ENCODE measurements at regions not wholly inside any gene's neighbourhood (a gene's known extent, or its start where the extent isn't known, plus 50 kb on each side); places are given as distances from the start of the nearest gene placed in this dataset.

- H3K4me3 Mint-ChIP-seq = no peak overlapping the region
- H3K27ac Mint-ChIP-seq = no peak overlapping the region
- no peak for DNase-seq
- H3K9me3 Mint-ChIP-seq = peaks cover 0 to 6% of the 10 kb centered on the region in 2 donors
- ATAC-seq = no peak
- no peaks in the 10 kb centered on the region for H3K27me3 Mint-ChIP-seq
- H3K4me1 Mint-ChIP-seq = peaks cover 27% of the 10 kb centered on the region
Measured at GRCh38 chr2:148567716-148568115, 76.8 kb upstream of the EPC2 start.

GRCh38 chr2:148568597-148568996 is 76.0 kb upstream of the EPC2 start:
- ATAC-seq (peak; percentile 83), DNase-seq (no peak)
- H3K27ac Mint-ChIP-seq = no peak overlapping the region
- no peaks in the 10 kb centered on the region for H3K27me3 Mint-ChIP-seq
- H3K4me1 Mint-ChIP-seq = peaks cover 27% of the 10 kb centered on the region
- peaks cover 0 to 6% of the 10 kb centered on the region in 2 donors for H3K9me3 Mint-ChIP-seq
- peak overlapping the region in 1 of 2 donors; percentile 18 for H3K4me3 Mint-ChIP-seq

GRCh38 chr2:148569221-148569620 is 75.3 kb upstream of the EPC2 start:
- Mint-ChIP-seq H3K4me1 (peaks cover 27% of the 10 kb centered on the region), H3K9me3 (peaks cover 0 to 6% of the 10 kb centered on the region in 2 donors), H3K4me3 (no peak overlapping the region), H3K27ac (no peak overlapping the region), H3K27me3 (no peaks in the 10 kb centered on the region)
- no peak for DNase-seq
- ATAC-seq = peak; percentile 34

GRCh38 chr2:148570989-148571388 is 73.6 kb upstream of the EPC2 start:
- Mint-ChIP-seq H3K27ac (no peak overlapping the region), H3K27me3 (no peaks in the 10 kb centered on the region), H3K9me3 (peaks cover 0 to 6% of the 10 kb centered on the region in 2 donors), H3K4me1 (peaks cover 27% of the 10 kb centered on the region), H3K4me3 (no peak overlapping the region)
- ATAC-seq (no peak), DNase-seq (no peak)

GRCh38 chr2:148577845-148578492 is 66.6 kb upstream of the EPC2 start:
- Mint-ChIP-seq H3K4me3 (no peak overlapping the region), H3K9me3 (no peaks in the 10 kb centered on the region), H3K27ac (no peak overlapping the region), H3K27me3 (no peaks in the 10 kb centered on the region), H3K4me1 (peaks cover 5% of the 10 kb centered on the region)
- DNase-seq = no peak
- ATAC-seq = no peak

GRCh38 chr2:148578493-148578884 is 66.1 kb upstream of the EPC2 start:
- Mint-ChIP-seq H3K27ac (no peak overlapping the region), H3K27me3 (no peaks in the 10 kb centered on the region), H3K9me3 (no peaks in the 10 kb centered on the region), H3K4me1 (peaks cover 10% of the 10 kb centered on the region), H3K4me3 (no peak overlapping the region)
- DNase-seq (no peak), ATAC-seq (no peak)

GRCh38 chr2:148582679-148583511 is 61.7 kb upstream of the EPC2 start:
- H3K27me3 Mint-ChIP-seq = no peaks in the 10 kb centered on the region
- no peak for DNase-seq
- peaks cover 16% of the 10 kb centered on the region for H3K4me1 Mint-ChIP-seq
- peaks cover 0 to 6% of the 10 kb centered on the region in 2 donors for H3K9me3 Mint-ChIP-seq
- H3K4me3 Mint-ChIP-seq = no peak overlapping the region
- peak; percentile 71 for ATAC-seq
- H3K27ac Mint-ChIP-seq = no peak overlapping the region

DNA sequence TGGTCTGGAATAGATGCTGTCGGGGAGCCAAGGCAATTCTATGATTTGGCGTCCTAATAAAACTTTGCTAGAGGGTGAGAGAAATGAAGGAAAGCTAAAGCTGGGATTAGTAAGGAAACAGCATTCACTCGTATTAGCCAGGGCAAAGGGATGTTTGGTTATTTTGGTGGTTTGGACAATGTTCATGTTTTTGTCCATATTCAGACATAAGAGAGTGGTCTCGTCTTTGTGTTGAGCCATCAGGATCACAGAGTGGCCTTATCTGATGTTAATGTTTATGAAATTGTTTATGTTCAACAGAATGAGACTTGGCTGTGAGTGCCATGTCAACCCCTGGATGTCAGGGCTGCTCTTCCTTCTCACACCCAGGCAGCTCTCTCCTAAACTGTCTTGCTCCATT is 58.9 kb upstream of the EPC2 start:
- no peak overlapping the region for H3K4me3 Mint-ChIP-seq
- H3K4me1 Mint-ChIP-seq = peaks cover 16% of the 10 kb centered on the region
- no peaks in the 10 kb centered on the region for H3K27me3 Mint-ChIP-seq
- peaks cover 0 to 6% of the 10 kb centered on the region in 2 donors for H3K9me3 Mint-ChIP-seq
- ATAC-seq (no peak), DNase-seq (no peak)
- H3K27ac Mint-ChIP-seq = no peak overlapping the region

GRCh38 chr2:148586522-148587128 is 57.9 kb upstream of the EPC2 start:
- H3K27me3 Mint-ChIP-seq = no peaks in the 10 kb centered on the region
- ATAC-seq = no peak
- no peak overlapping the region for H3K4me3 Mint-ChIP-seq
- peaks cover 16% of the 10 kb centered on the region for H3K4me1 Mint-ChIP-seq
- H3K9me3 Mint-ChIP-seq = peaks cover 0 to 6% of the 10 kb centered on the region in 2 donors
- no peak overlapping the region for H3K27ac Mint-ChIP-seq
- DNase-seq = no peak

DNA sequence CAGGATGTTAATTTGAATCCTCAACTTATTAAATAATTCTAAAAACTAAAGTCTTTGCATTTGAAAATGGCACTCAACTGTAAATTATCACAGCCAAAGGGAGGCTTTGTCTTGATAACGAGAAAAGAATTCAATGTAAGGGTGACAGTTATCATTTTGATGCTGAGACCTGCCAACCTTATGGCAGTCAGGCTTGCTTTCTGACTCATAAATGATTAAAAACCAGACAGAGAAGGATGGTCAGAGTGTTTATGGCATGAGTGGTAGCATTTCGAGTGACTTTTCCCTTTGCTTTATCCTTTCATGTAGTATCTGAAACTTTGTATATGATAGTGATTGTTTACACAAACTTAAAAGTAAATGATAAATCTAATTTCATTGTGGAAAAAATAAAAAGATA is 53.9 kb upstream of the EPC2 start:
- H3K27me3 Mint-ChIP-seq = no peaks in the 10 kb centered on the region
- peaks cover 0 to 6% of the 10 kb centered on the region in 2 donors for H3K9me3 Mint-ChIP-seq
- H3K27ac Mint-ChIP-seq = peak overlapping the region in 1 of 2 donors; percentile 42
- ATAC-seq = peak; percentile 95
- no peak overlapping the region for H3K4me3 Mint-ChIP-seq
- DNase-seq = no peak
- H3K4me1 Mint-ChIP-seq = peaks cover 5% of the 10 kb centered on the region

- no peak overlapping the region for H3K4me3 Mint-ChIP-seq
- no peaks in the 10 kb centered on the region for H3K4me1 Mint-ChIP-seq
- ATAC-seq = no peak
- H3K27me3 Mint-ChIP-seq = no peaks in the 10 kb centered on the region
- no peaks in the 10 kb centered on the region for H3K9me3 Mint-ChIP-seq
- H3K27ac Mint-ChIP-seq = peak overlapping the region in 1 of 2 donors; percentile 42
- DNase-seq = no peak
Measured at GRCh38 chr2:148592791-148593190, 51.8 kb upstream of the EPC2 start.

- Mint-ChIP-seq H3K9me3 (no peaks in the 10 kb centered on the region), H3K27me3 (no peaks in the 10 kb centered on the region), H3K27ac (no peak overlapping the region), H3K4me1 (no peaks in the 10 kb centered on the region), H3K4me3 (no peak overlapping the region)
- no peak for DNase-seq
- ATAC-seq = no peak
Measured at GRCh38 chr2:148593421-148593820, 51.1 kb upstream of the EPC2 start.

- no peak for DNase-seq
- Mint-ChIP-seq H3K27me3 (no peaks in the 10 kb centered on the region), H3K27ac (no peak overlapping the region), H3K4me3 (no peak overlapping the region), H3K4me1 (no peaks in the 10 kb centered on the region), H3K9me3 (no peaks in the 10 kb centered on the region)
- ATAC-seq = no peak
Measured at GRCh38 chr2:148594216-148594615, 50.3 kb upstream of the EPC2 start.
